22Rv1 (cell line): ENCODE measurements at regions not wholly inside any gene's neighbourhood (a gene's known extent, or its start where the extent isn't known, plus 50 kb on each side); places are given as distances from the start of the nearest gene placed in this dataset.
A peak's percentile ranks its signal among the peaks of the same experiment; 100 is the strongest.

ENCODE experiments used
- H3K27ac ChIP-seq: fragments of 450-650 bp; 2 replicates; pipeline ENCODE4 v1.5.1; 2017
- CTCF ChIP-seq: fragments of 450-650 bp; IDR thresholded peaks from 2 replicates; pipeline ENCODE4 v1.5.1; 2017; ENCODE audit warnings: mild to moderate bottlenecking
- ZFX ChIP-seq: fragments of 450-650 bp; IDR thresholded peaks from 2 replicates; pipeline ENCODE4 v1.6.1; 2017; ENCODE audit warnings: antibody characterized with exemption, borderline replicate concordance

GRCh38 chr1:90459570-90459969 lies 257.5 kb downstream of the BARHL2 start:
- H3K27ac ChIP-seq: no peak overlapping the region
- TF ChIP-seq CTCF (no peak), ZFX (no peak)

- H3K27ac ChIP-seq: no peak overlapping the region
- TF ChIP-seq ZFX: no peak
- no peak for TF ChIP-seq CTCF
Measured at GRCh38 chr1:90457985-90458384, 259.1 kb downstream of the BARHL2 start.

GRCh38 chr1:90452491-90452890 lies 264.6 kb downstream of the BARHL2 start:
- H3K27ac ChIP-seq: no peak overlapping the region
- no peak for TF ChIP-seq ZFX
- no peak for TF ChIP-seq CTCF

- TF ChIP-seq ZFX: no peak
- no peak for TF ChIP-seq CTCF
Measured at GRCh38 chr1:90443354-90443753, 273.7 kb downstream of the BARHL2 start.

GRCh38 chr1:90435351-90435750 lies 281.8 kb downstream of the BARHL2 start:
- TF ChIP-seq ZFX (no peak), CTCF (no peak)

More at GRCh38 chr1:90443354-90443753, 273.7 kb downstream of the BARHL2 start:
- no peak overlapping the region for H3K27ac ChIP-seq

GRCh38 chr1:90434460-90434859 lies 282.6 kb downstream of the BARHL2 start:
- TF ChIP-seq ZFX (no peak), CTCF (peak; percentile 52)
- no peak overlapping the region for H3K27ac ChIP-seq

More at GRCh38 chr1:90435351-90435750, 281.8 kb downstream of the BARHL2 start:
- H3K27ac ChIP-seq: no peak overlapping the region

GRCh38 chr1:90417126-90417525 lies 300.0 kb downstream of the BARHL2 start:
- H3K27ac ChIP-seq: no peak overlapping the region
- TF ChIP-seq ZFX: no peak
- no peak for TF ChIP-seq CTCF
